ENCODE measurements at regions not wholly inside any gene's neighbourhood (a gene's known extent, or its start where the extent isn't known, plus 50 kb on each side); places are given as distances from the start of the nearest gene placed in this dataset.

DNA sequence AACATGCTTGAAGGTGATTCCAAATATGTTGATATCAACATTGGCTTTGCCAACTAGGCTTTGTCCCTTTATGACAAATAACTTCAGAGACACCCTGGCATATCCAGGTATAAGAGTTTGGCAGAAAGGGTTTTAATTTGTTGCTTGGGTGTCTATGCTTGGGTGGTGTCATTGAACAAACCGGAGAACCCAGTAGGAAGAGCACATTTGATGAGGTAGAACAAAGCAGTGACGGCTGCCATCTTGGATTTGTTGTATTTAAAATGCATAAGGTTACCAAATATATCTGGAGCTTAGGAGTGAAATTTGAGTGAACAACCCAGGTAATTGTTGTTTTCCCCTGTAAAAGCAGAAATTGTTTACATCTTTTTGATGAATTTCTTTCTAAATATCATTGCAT lies 503.7 kb upstream of the JARID2 start:
- Histone ChIP-seq H3K23me2 (ENCODE audit: insufficient read length, low read depth, low read length, poor library complexity, severe bottlenecking) (no peaks in the 10 kb centered on the region), H3K23ac (ENCODE audit: insufficient read length, low read depth, low read length) (no peak overlapping the region), H3K56ac (ENCODE audit: insufficient read length, low read depth, low read length) (no peak overlapping the region), H3K14ac (ENCODE audit: insufficient read depth, low read length) (no peak overlapping the region), H3K18ac (ENCODE audit: insufficient read length, low read depth, low read length) (no peak overlapping the region), H3K27me3 (ENCODE audit: insufficient read depth, low read length) (no peaks in the 10 kb centered on the region), H3K4ac (ENCODE audit: low read depth, low read length) (no peak overlapping the region), H3K4me2 (ENCODE audit: insufficient read depth, insufficient read length, low read length) (no peak overlapping the region), H2BK120ac (ENCODE audit: low read depth, low read length, poor library complexity, severe bottlenecking) (no peak overlapping the region), H2BK12ac (ENCODE audit: insufficient read length, low read depth, low read length) (no peak overlapping the region), H3K27ac (ENCODE audit: insufficient read length, low read depth, low read length) (no peak overlapping the region), H3K79me2 (ENCODE audit: insufficient read depth, low read length) (no peaks in the 10 kb centered on the region), H4K5ac (ENCODE audit: insufficient read length, low read depth, low read length) (no peak overlapping the region), H4K91ac (ENCODE audit: insufficient read length, low read depth, low read length) (no peak overlapping the region), H2AK5ac (ENCODE audit: insufficient read length, low read length) (no peak overlapping the region), H3K9me3 (ENCODE audit: control insufficient read depth, low read depth, low read length) (no peaks in the 10 kb centered on the region), H3K79me1 (ENCODE audit: insufficient read depth, low read depth, low read length, poor library complexity, severe bottlenecking) (no peaks in the 10 kb centered on the region), H2AFZ (ENCODE audit: low read length) (no peak overlapping the region), H2BK5ac (ENCODE audit: insufficient read length, low read length) (no peak overlapping the region), H2BK20ac (ENCODE audit: low read depth, low read length, poor library complexity, severe bottlenecking) (no peak overlapping the region), H4K20me1 (ENCODE audit: control insufficient read depth, insufficient read depth, insufficient read length) (no peaks in the 10 kb centered on the region), H3K9ac (ENCODE audit: extremely low read depth, insufficient read length, low read length) (no peak overlapping the region), H3K4me1 (ENCODE audit: insufficient read depth, low read length) (no peaks in the 10 kb centered on the region), H4K8ac (replicated peaks; ENCODE audit: insufficient read length, low read depth, low read length) (no peak overlapping the region), H3T11ph (ENCODE audit: low read length) (no peak overlapping the region), H2BK15ac (ENCODE audit: low read depth, low read length) (no peak overlapping the region)
- Mint-ChIP-seq H3K4me1 (peaks cover 0 to under 1% of the 10 kb centered on the region in 2 experiments; a peak in 2 of 4 replicates), H3K9me3 (no peaks in the 10 kb centered on the region), H3K36me3 (ENCODE audit: insufficient read depth in 1 of 3, low read depth in 3 of 3) (peaks cover 0 to 5% (median 0%) of the 10 kb centered on the region in 3 experiments; a peak in 3 of 7 replicates), H3K4me3 (no peak overlapping the region), H3K27me3 (ENCODE audit: low read depth) (peaks cover 7% of the 10 kb centered on the region), H3K27ac (no peak overlapping the region)
- no CpG with 5 or more reads among the region's 2 CpGs for WGBS (ENCODE audit: extremely low coverage, insufficient read length, low lambda C conversion rate)
- no peak for TF ChIP-seq CTCF (conservative IDR thresholded peaks at IDR 0.05)
- no peak for DNase-seq
